ENCODE measurements at regions not wholly inside any gene's neighbourhood (a gene's known extent, or its start where the extent isn't known, plus 50 kb on each side); places are given as distances from the start of the nearest gene placed in this dataset.
"Not testable (repeated sequence)": the region's sequence is repeated elsewhere in the genome, so short reads cannot be mapped to it uniquely, and the experiment has no call there.

GRCh38 chr12:131599190-131600159 lies 111.4 kb upstream of the SFSWAP start:
- H3K9me3 ChIP-seq (ENCODE audit: control insufficient read depth, insufficient read depth, low read length) = no peaks in the 10 kb centered on the region
- no peak overlapping the region for H3K4me3 ChIP-seq (ENCODE audit: low read depth, low read length)
- H3K27ac ChIP-seq (ENCODE audit: low read depth, low read length) = no peak overlapping the region
- H3K27me3 ChIP-seq (ENCODE audit: control insufficient read depth, insufficient read depth, low read length) = no peaks in the 10 kb centered on the region
- no peak overlapping the region for H3K9ac ChIP-seq (ENCODE audit: low read depth, low read length)
- no peaks in the 10 kb centered on the region for H3K36me3 ChIP-seq (ENCODE audit: control insufficient read depth, insufficient read depth, low read length)
- 0 out of 2 replicates have a peak, but pooled peaks cover 6% of the 10 kb centered on the region for H3K4me1 ChIP-seq (ENCODE audit: control insufficient read depth, insufficient read depth, low read length)

- H3K9ac ChIP-seq (ENCODE audit: low read depth, low read length) = no peak overlapping the region
- H3K4me3 ChIP-seq (ENCODE audit: low read depth, low read length) = no peak overlapping the region
- H3K36me3 ChIP-seq (ENCODE audit: control insufficient read depth, insufficient read depth, low read length) = no peaks in the 10 kb centered on the region
- 0 out of 2 replicates have a peak, but pooled peaks cover 6% of the 10 kb centered on the region for H3K4me1 ChIP-seq (ENCODE audit: control insufficient read depth, insufficient read depth, low read length)
- H3K27me3 ChIP-seq (ENCODE audit: control insufficient read depth, insufficient read depth, low read length) = no peaks in the 10 kb centered on the region
- H3K9me3 ChIP-seq (ENCODE audit: control insufficient read depth, insufficient read depth, low read length) = no peaks in the 10 kb centered on the region
- no peak overlapping the region for H3K27ac ChIP-seq (ENCODE audit: low read depth, low read length)
Measured at GRCh38 chr12:131600160-131600532, 110.7 kb upstream of the SFSWAP start.

- not testable (repeated sequence) for H3K9me3 ChIP-seq (ENCODE audit: control insufficient read depth, insufficient read depth, low read length); H3K36me3 ChIP-seq (ENCODE audit: control insufficient read depth, insufficient read depth, low read length); H3K4me3 ChIP-seq (ENCODE audit: low read depth, low read length); H3K9ac ChIP-seq (ENCODE audit: low read depth, low read length); H3K4me1 ChIP-seq (ENCODE audit: control insufficient read depth, insufficient read depth, low read length); H3K27me3 ChIP-seq (ENCODE audit: control insufficient read depth, insufficient read depth, low read length); H3K27ac ChIP-seq (ENCODE audit: low read depth, low read length)
Measured at GRCh38 chr12:131601499-131601898, 109.4 kb upstream of the SFSWAP start.

GRCh38 chr12:131603106-131603938 lies 107.6 kb upstream of the SFSWAP start:
- no peak overlapping the region for H3K4me3 ChIP-seq (ENCODE audit: low read depth, low read length)
- no peak overlapping the region for H3K27ac ChIP-seq (ENCODE audit: low read depth, low read length)
- no peaks in the 10 kb centered on the region for H3K9me3 ChIP-seq (ENCODE audit: control insufficient read depth, insufficient read depth, low read length)
- H3K27me3 ChIP-seq (ENCODE audit: control insufficient read depth, insufficient read depth, low read length) = no peaks in the 10 kb centered on the region
- no peaks in the 10 kb centered on the region for H3K36me3 ChIP-seq (ENCODE audit: control insufficient read depth, insufficient read depth, low read length)
- H3K9ac ChIP-seq (ENCODE audit: low read depth, low read length) = no peak overlapping the region
- 0 out of 2 replicates have a peak, but pooled peaks cover 6% of the 10 kb centered on the region for H3K4me1 ChIP-seq (ENCODE audit: control insufficient read depth, insufficient read depth, low read length)

- no peaks in the 10 kb centered on the region for H3K27me3 ChIP-seq (ENCODE audit: control insufficient read depth, insufficient read depth, low read length)
- H3K4me3 ChIP-seq (ENCODE audit: low read depth, low read length) = no peak overlapping the region
- no peak overlapping the region for H3K9ac ChIP-seq (ENCODE audit: low read depth, low read length)
- no peaks in the 10 kb centered on the region for H3K36me3 ChIP-seq (ENCODE audit: control insufficient read depth, insufficient read depth, low read length)
- 0 out of 2 replicates have a peak, but pooled peaks cover 7% of the 10 kb centered on the region for H3K4me1 ChIP-seq (ENCODE audit: control insufficient read depth, insufficient read depth, low read length)
- no peak overlapping the region for H3K27ac ChIP-seq (ENCODE audit: low read depth, low read length)
- no peaks in the 10 kb centered on the region for H3K9me3 ChIP-seq (ENCODE audit: control insufficient read depth, insufficient read depth, low read length)
Measured at GRCh38 chr12:131603939-131604795, 106.7 kb upstream of the SFSWAP start.

GRCh38 chr12:131604859-131605258 lies 106.0 kb upstream of the SFSWAP start:
- Histone ChIP-seq H3K4me1 (ENCODE audit: control insufficient read depth, insufficient read depth, low read length) (peaks cover 11% of the 10 kb centered on the region; the same call in 1 of the 2 replicates), H3K4me3 (ENCODE audit: low read depth, low read length) (no peak overlapping the region), H3K27me3 (ENCODE audit: control insufficient read depth, insufficient read depth, low read length) (no peaks in the 10 kb centered on the region), H3K9ac (ENCODE audit: low read depth, low read length) (no peak overlapping the region), H3K9me3 (ENCODE audit: control insufficient read depth, insufficient read depth, low read length) (no peaks in the 10 kb centered on the region), H3K36me3 (ENCODE audit: control insufficient read depth, insufficient read depth, low read length) (no peaks in the 10 kb centered on the region), H3K27ac (ENCODE audit: low read depth, low read length) (no peak overlapping the region)

GRCh38 chr12:131605304-131605829 lies 105.5 kb upstream of the SFSWAP start:
- H3K9ac ChIP-seq (ENCODE audit: low read depth, low read length) = no peak overlapping the region
- H3K9me3 ChIP-seq (ENCODE audit: control insufficient read depth, insufficient read depth, low read length) = no peaks in the 10 kb centered on the region
- H3K4me3 ChIP-seq (ENCODE audit: low read depth, low read length) = no peak overlapping the region
- H3K36me3 ChIP-seq (ENCODE audit: control insufficient read depth, insufficient read depth, low read length) = no peaks in the 10 kb centered on the region
- no peaks in the 10 kb centered on the region for H3K27me3 ChIP-seq (ENCODE audit: control insufficient read depth, insufficient read depth, low read length)
- peaks cover 11% of the 10 kb centered on the region; the same call in 1 of the 2 replicates for H3K4me1 ChIP-seq (ENCODE audit: control insufficient read depth, insufficient read depth, low read length)
- H3K27ac ChIP-seq (ENCODE audit: low read depth, low read length) = no peak overlapping the region

- Histone ChIP-seq H3K27me3 (ENCODE audit: control insufficient read depth, insufficient read depth, low read length) (no peaks in the 10 kb centered on the region), H3K27ac (ENCODE audit: low read depth, low read length) (no peak overlapping the region), H3K4me3 (ENCODE audit: low read depth, low read length) (no peak overlapping the region), H3K36me3 (ENCODE audit: control insufficient read depth, insufficient read depth, low read length) (no peaks in the 10 kb centered on the region), H3K9ac (ENCODE audit: low read depth, low read length) (no peak overlapping the region), H3K9me3 (ENCODE audit: control insufficient read depth, insufficient read depth, low read length) (no peaks in the 10 kb centered on the region), H3K4me1 (ENCODE audit: control insufficient read depth, insufficient read depth, low read length) (peaks cover 11% of the 10 kb centered on the region; the same call in 1 of the 2 replicates)
Measured at GRCh38 chr12:131606218-131606901, 104.5 kb upstream of the SFSWAP start.

GRCh38 chr12:131607658-131608447 lies 103.0 kb upstream of the SFSWAP start:
- H3K27ac ChIP-seq (ENCODE audit: low read depth, low read length) = no peak overlapping the region
- no peak overlapping the region for H3K4me3 ChIP-seq (ENCODE audit: low read depth, low read length)
- H3K27me3 ChIP-seq (ENCODE audit: control insufficient read depth, insufficient read depth, low read length) = no peaks in the 10 kb centered on the region
- H3K9ac ChIP-seq (ENCODE audit: low read depth, low read length) = no peak overlapping the region
- peaks cover 11% of the 10 kb centered on the region; the same call in 1 of the 2 replicates for H3K4me1 ChIP-seq (ENCODE audit: control insufficient read depth, insufficient read depth, low read length)
- H3K9me3 ChIP-seq (ENCODE audit: control insufficient read depth, insufficient read depth, low read length) = no peaks in the 10 kb centered on the region
- no peaks in the 10 kb centered on the region for H3K36me3 ChIP-seq (ENCODE audit: control insufficient read depth, insufficient read depth, low read length)

Data from HUES48 (cell line).